GM12873 (cell line): ENCODE measurements at regions not wholly inside any gene's neighbourhood (a gene's known extent, or its start where the extent isn't known, plus 50 kb on each side); places are given as distances from the start of the nearest gene placed in this dataset.

Source experiments
- CTCF ChIP-seq: IDR thresholded peaks from 2 replicates; pipeline ENCODE4 v1.5.1; 2012; ENCODE audit warnings: low read depth, mild to moderate bottlenecking, moderate library complexity, low read length, control low read depth; ENCODE audit not compliant: insufficient read depth; ENCODE audit errors: missing control alignments

DNA sequence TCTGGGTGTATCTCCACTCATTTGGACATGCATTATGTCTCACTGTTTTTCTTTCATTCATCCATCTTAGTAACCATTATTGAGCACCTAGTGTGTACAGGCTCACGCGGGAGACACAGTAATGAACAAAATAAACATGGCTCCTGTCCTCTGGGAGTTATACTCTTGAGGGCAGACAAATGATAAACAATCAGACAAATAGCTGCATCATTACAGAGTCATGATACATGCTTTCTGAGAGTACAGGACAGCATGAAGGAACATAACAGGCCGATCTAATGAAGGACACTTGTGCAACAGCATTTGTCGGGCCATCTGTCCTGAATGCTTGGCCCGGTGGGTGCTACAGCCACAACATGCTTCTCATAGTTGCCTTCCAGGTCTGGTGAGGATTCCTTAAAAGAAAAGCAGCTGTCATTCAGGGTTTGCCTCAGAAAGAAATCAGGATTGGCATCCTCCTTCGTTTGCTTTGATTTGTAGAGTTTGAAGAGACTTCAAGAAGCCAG, 77.2 kb upstream of the EGLN3 start:
- TF ChIP-seq CTCF, result no peak

DNA sequence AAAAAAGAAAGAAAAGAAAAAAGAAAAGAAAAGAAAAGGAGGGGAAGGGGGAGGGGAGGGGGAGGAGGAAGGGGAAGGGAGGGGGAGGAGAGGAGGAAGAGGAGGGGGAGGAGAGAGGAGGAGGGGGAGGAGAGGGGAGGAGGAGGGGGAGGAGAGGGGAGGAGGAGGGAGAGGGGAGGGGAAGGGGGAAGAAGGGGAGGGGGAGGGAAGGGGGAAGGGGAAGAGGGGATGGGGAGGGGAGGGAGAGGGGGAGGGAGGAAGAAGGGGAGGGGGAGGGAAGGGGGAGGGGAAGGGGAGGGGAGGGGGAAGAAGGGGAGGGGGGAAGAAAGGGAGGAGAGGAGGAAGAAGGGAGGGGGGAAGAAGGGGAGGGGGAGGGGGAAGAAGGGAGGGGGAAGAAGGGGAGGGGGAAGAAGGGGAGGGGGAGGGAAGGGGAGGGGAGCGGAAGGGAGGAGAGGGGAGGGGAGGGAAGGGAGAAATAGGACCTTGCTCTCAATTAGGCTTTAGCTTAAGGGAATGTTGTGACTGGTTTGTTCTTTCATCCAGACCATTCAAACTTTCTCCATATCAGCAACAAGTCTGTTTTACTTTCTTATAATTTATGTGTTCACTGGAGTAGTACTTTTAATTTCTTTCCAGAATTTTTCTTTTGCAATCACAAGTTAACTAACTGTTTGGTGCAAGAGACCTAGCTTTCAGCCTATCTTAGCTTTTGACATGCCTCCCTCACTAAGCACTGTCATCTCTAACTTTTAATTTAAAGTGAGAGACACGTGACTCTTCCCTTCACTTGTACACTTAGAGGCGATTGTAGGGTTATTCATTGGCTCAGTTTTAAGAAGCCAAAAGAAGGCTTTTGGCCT, 76.5 kb upstream of the EGLN3 start:
- no peak for TF ChIP-seq CTCF

DNA sequence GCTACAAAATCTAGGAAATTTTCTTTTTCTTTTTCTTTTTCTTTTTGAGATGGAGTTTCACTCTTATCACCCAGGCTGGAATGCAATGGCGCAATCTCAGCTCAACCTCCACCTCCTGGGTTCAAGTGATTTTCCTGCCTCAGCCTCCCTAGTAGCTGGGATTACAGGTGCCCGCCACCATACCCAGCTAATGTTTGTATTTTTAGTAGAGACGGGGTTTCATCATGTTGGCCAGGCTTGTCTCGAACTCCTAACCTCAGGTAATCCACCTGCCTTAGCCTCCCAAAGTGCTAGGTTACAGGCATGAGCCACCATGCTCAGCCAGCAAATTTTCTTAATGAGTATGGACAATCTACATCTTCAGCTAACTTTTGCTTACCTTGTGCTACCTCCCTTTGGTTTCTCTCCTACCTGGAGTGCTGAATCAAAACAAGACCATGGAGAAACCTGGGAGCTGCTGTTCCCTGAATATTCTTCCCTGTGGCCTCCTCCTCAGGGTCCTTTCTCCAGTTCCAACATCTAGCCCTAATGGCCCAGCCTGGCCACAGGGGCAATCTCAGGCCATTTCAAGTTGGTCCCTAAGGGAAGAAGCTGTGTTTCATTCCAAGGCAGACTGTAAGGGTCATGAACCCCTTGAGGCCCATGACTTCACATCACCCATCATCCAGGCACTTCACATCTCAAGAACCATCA, 74.6 kb upstream of the EGLN3 start:
- no peak for TF ChIP-seq CTCF

- no peak for TF ChIP-seq CTCF
Measured at GRCh38 chr14:34024768-34025144, 73.9 kb upstream of the EGLN3 start.

- no peak for TF ChIP-seq CTCF
Measured at GRCh38 chr14:34023824-34024767, 73.2 kb upstream of the EGLN3 start.

GRCh38 chr14:34021096-34021495, 70.2 kb upstream of the EGLN3 start:
- TF ChIP-seq CTCF, result no peak
